GM13976 (cell line): ENCODE measurements at regions not wholly inside any gene's neighbourhood (a gene's known extent, or its start where the extent isn't known, plus 50 kb on each side); places are given as distances from the start of the nearest gene placed in this dataset.

Experiments used
- DNase-seq: peaks from one replicate; pipeline ENCODE4 v3.0.0; 2012; ENCODE audit warnings: low spot score
- in situ Hi-C: fragments of 300-500 bp; cut with MboI; formaldehyde crosslinking; loops from one replicate; pipeline ENCODE4 v1.12.0; 2022; ENCODE audit warnings: low sequenced_read_pairs, mixed read lengths, inconsistent platforms; ENCODE audit not compliant: unreplicated experiment
- TF ChIP-seq, protein P1 (sequence below): IDR thresholded peaks from 2 replicates; pipeline ENCODE4 v1.5.1; 2012; ENCODE audit warnings: borderline replicate concordance, mild to moderate bottlenecking; ENCODE audit not compliant: insufficient read depth; ENCODE audit errors: extremely low read depth, missing control alignments, control extremely low read depth

DNA sequence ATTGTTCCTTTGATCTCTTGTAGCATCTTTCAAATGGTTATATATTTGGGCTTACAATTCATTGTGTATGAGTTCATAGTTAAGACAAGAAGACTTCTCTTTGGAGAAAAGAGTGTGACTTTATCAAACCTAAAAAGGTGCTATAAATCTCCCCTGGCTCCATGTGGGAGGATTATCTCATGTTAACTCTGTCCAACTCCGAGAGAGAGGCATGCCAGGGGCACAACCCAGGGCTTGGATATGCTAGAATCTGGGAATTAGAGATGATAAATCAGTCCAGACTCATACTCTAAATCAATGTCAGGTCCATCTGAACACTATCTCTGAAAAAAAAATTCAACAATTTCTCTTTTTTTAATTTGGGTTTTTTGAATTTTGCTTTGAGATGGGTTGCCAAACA is 462.8 kb downstream of the TUSC7 start:
- no peak for DNase-seq
- in situ Hi-C loops, result no loop called here
- TF ChIP-seq, protein P1, sequence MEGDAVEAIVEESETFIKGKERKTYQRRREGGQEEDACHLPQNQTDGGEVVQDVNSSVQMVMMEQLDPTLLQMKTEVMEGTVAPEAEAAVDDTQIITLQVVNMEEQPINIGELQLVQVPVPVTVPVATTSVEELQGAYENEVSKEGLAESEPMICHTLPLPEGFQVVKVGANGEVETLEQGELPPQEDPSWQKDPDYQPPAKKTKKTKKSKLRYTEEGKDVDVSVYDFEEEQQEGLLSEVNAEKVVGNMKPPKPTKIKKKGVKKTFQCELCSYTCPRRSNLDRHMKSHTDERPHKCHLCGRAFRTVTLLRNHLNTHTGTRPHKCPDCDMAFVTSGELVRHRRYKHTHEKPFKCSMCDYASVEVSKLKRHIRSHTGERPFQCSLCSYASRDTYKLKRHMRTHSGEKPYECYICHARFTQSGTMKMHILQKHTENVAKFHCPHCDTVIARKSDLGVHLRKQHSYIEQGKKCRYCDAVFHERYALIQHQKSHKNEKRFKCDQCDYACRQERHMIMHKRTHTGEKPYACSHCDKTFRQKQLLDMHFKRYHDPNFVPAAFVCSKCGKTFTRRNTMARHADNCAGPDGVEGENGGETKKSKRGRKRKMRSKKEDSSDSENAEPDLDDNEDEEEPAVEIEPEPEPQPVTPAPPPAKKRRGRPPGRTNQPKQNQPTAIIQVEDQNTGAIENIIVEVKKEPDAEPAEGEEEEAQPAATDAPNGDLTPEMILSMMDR, result no peak

DNA sequence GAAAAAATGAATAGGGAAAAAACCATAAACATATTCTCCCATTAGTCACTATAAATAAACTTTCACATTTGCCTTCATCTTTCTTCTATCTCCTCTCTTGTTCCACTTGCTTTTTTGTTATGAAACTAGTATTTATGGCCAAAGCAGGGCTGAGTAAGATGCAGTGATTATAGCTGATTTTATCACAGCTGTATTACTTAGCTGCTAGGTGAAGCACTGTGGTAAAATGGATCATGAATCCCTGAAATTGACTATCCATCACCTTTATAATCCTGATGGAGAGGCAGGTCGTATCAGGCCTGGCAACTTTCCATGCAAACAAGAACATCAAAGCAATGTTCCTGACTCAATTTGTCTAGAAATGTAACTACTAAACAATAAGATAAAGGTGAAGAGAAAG is 471.6 kb downstream of the TUSC7 start:
- TF ChIP-seq, protein P1, result no peak
- in situ Hi-C loops, result no loop called here
- DNase-seq, result no peak

DNA sequence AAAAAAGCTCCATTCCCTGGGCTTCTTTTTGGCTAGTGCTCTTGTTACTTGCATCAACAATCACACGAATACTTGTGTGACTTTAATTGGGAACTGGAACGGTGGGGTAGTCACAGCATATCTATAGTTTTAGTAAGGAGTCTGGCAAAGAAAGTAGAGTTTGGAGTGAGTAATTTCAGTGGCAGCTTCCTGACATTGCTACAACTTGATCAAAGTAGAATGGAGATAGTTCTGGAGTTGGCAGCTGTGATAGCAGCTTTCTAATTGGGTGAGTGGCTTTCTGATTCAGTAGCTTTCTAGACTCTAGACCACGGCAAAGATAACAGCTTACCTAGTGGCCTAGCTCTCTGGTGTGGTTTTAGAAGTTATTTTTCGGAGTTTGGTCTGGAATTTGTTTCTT is 475.0 kb downstream of the TUSC7 start:
- TF ChIP-seq, protein P1, result no peak
- in situ Hi-C loops, result no loop called here
- DNase-seq, result no peak

- in situ Hi-C loops, result no loop called here
- TF ChIP-seq, protein P1, result no peak
- no peak for DNase-seq
Measured at GRCh38 chr3:117191245-117191644, 481.7 kb downstream of the TUSC7 start.

DNA sequence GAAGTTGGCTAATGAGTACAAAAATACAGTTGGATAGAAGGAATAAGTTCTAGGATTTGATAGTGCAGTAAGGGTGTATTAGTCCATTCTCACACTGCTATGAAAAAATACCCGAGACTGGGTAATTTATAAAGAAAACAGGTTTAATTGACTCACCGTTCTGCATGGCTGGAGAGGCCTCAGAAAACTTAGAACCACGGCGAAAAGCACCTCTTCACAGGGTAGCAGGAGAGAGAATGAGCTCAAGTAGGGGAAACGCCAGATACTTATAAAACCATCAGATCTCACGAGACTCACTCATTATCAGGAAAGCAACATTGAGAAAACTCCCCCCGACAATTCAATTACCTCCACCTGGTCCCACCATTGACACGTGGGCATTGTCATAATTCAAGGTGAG is 483.3 kb downstream of the TUSC7 start:
- in situ Hi-C loops, result no loop called here
- DNase-seq, result no peak
- TF ChIP-seq, protein P1, result no peak

DNA sequence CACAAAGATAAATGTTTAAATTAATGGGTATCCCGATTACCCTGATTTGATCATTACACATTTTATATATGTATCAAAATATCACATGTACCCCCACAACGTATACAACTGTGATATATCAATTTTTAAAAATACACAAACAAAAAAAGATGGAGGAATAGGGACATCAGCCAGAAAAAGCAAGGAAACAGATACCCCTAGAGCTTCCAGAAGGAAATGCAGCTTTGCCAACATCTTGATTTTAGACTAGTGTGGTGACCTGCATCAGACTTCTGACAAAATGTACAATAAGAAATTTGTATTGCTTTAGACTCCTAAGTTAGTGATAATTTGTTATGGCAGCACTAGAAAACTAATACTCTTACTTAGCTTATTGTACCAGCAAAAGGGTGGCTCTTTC is 483.8 kb downstream of the TUSC7 start:
- in situ Hi-C loops, result no loop called here
- DNase-seq, result no peak
- TF ChIP-seq, protein P1, result no peak

DNA sequence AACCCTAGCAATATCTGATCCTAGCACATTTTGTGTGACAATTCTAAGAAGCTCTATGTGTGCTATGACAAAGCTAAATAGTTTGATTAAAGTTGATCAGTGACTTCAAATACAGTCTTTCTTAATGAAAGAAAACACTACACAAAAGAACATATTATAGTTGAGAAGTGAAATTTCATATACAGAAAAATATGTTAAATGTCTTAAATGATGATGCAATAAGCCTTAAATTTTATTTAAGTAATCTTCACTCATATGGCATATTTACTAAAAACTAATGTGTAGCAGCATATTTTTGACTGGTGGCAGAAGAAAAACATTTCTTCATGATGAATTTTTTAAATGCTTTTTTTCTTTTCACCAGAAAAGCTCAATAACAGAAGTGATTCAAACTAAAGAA is 485.5 kb downstream of the TUSC7 start:
- TF ChIP-seq, protein P1, result no peak
- no peak for DNase-seq
- in situ Hi-C loops, result no loop called here
